ENCODE measurements at regions not wholly inside any gene's neighbourhood (a gene's known extent, or its start where the extent isn't known, plus 50 kb on each side); places are given as distances from the start of the nearest gene placed in this dataset.

- no peak for DNase-seq
Measured at GRCh38 chr11:23846902-23847422, 649.9 kb upstream of the LUZP2 start.

GRCh38 chr11:23851216-23851615, 645.6 kb upstream of the LUZP2 start:
- WGBS, 4 donors, result 62 to 83% (median 74%) methylated on average over 1 of the region's 1 CpG

More at GRCh38 chr11:23846902-23847422, 649.9 kb upstream of the LUZP2 start:
- 57 to 61% (median 60%) methylated on average over 5 of the region's 5 CpGs for WGBS, 4 donors
- intact Hi-C loops (cut with DNase I), result no loop called here
- Histone ChIP-seq H3K4me1 (replicated peaks in 1 of 2) (no peaks in the 10 kb centered on the region), H3K4me3 (no peak overlapping the region), H3K27me3 (no peaks in the 10 kb centered on the region), H3K27ac (no peak overlapping the region), H3K9me3 (replicated peaks in 1 of 3) (no peaks in the 10 kb centered on the region), H3K36me3 (replicated peaks in 1 of 2) (no peaks in the 10 kb centered on the region)
- TF ChIP-seq CTCF (IDR thresholded peaks at IDR 0.05) (no peak), POLR2A (IDR thresholded peaks at IDR 0.05) (no peak)

GRCh38 chr11:23856654-23857053, 640.2 kb upstream of the LUZP2 start:
- H3K9me3 ChIP-seq (replicated peaks in 1 of 3), result no peaks in the 10 kb centered on the region
- no peak overlapping the region for H3K27ac ChIP-seq
- no peaks in the 10 kb centered on the region for H3K27me3 ChIP-seq
- TF ChIP-seq POLR2A (IDR thresholded peaks at IDR 0.05) (no peak), CTCF (IDR thresholded peaks at IDR 0.05) (no peak)
- no peak overlapping the region for H3K4me3 ChIP-seq
- no peaks in the 10 kb centered on the region for H3K36me3 ChIP-seq (replicated peaks in 1 of 2)
- DNase-seq, result no peak
- intact Hi-C loops (cut with DNase I), result no loop called here
- no peaks in the 10 kb centered on the region for H3K4me1 ChIP-seq (replicated peaks in 1 of 2)
- 51 to 69% (median 60%) methylated on average over 1 of the region's 1 CpG for WGBS, 4 donors

More at GRCh38 chr11:23851216-23851615, 645.6 kb upstream of the LUZP2 start:
- no peaks in the 10 kb centered on the region for H3K36me3 ChIP-seq (replicated peaks in 1 of 2)
- no peaks in the 10 kb centered on the region for H3K9me3 ChIP-seq (replicated peaks in 1 of 3)
- TF ChIP-seq POLR2A (IDR thresholded peaks at IDR 0.05) (no peak), CTCF (IDR thresholded peaks at IDR 0.05) (no peak)
- H3K4me3 ChIP-seq, result no peak overlapping the region
- H3K4me1 ChIP-seq (replicated peaks in 1 of 2), result no peaks in the 10 kb centered on the region
- intact Hi-C loops (cut with DNase I), result no loop called here
- no peak overlapping the region for H3K27ac ChIP-seq
- no peaks in the 10 kb centered on the region for H3K27me3 ChIP-seq
- DNase-seq, result no peak

- Histone ChIP-seq H3K9me3 (replicated peaks in 1 of 3) (no peaks in the 10 kb centered on the region), H3K36me3 (replicated peaks in 1 of 2) (no peaks in the 10 kb centered on the region), H3K27ac (no peak overlapping the region), H3K4me3 (no peak overlapping the region), H3K27me3 (no peaks in the 10 kb centered on the region), H3K4me1 (replicated peaks in 1 of 2) (no peaks in the 10 kb centered on the region)
- intact Hi-C loops (cut with DNase I), result no loop called here
- no peak for DNase-seq
- TF ChIP-seq CTCF (IDR thresholded peaks at IDR 0.05), result no peak
- TF ChIP-seq POLR2A (IDR thresholded peaks at IDR 0.05), result no peak
Measured at GRCh38 chr11:23859087-23859486, 637.8 kb upstream of the LUZP2 start.
